Stomach (tissue), 4 donors: ENCODE measurements at regions not wholly inside any gene's neighbourhood (a gene's known extent, or its start where the extent isn't known, plus 50 kb on each side); places are given as distances from the start of the nearest gene placed in this dataset.

Experiments used
- POLR2A ChIP-seq, 4 donors: fragments of 450-650 bp; IDR thresholded peaks; one replicate each; pipeline ENCODE4 v1.6.1; 2016; ENCODE audit warnings: antibody characterized with exemption in 4 of 4, control low read depth in 2 of 4, mild to moderate bottlenecking in 1 of 4, moderate library complexity in 1 of 4
- POLR2AphosphoS5 ChIP-seq, 3 donors: sonication (generic); formaldehyde crosslinking; IDR thresholded peaks; one replicate each; pipeline ENCODE4 v1.6.1; 2016; ENCODE audit warnings: antibody characterized with exemption in 3 of 3
- TF ChIP-seq, protein P1 (sequence below), 7 experiments: fragments of 450-650 bp in 4 of 7; fragments of 200-600 bp in 3 of 7; sonication (generic) in 3 of 7; IDR thresholded peaks; one replicate each; pipeline ENCODE4 v1.5.1; 2016 to 2019; ENCODE audit warnings: antibody characterized with exemption in 7 of 7, control low read depth in 2 of 7, mild to moderate bottlenecking in 1 of 7

DNA sequence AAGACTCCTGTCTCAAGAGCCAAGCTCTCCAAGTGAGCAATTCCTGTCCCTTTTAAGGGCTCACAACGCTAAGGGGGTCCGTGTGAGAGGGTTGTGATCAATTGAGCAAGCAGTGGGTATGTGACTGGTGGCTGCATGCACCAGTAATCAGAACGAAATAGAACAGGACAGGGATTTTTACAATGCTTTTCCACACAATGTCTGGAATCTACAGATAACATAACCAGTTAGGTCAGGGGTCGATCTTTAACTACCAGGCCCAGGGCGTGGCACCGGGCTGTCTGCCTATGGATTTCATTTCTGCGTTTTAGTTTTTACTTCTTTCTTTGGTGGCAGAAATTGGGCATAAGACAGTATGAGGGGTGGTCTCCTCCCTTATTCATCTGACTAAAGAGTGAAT is 54.9 kb upstream of the SP4 start:
- no peak for TF ChIP-seq POLR2A (IDR thresholded peaks at IDR 0.05)
- TF ChIP-seq, protein P1, sequence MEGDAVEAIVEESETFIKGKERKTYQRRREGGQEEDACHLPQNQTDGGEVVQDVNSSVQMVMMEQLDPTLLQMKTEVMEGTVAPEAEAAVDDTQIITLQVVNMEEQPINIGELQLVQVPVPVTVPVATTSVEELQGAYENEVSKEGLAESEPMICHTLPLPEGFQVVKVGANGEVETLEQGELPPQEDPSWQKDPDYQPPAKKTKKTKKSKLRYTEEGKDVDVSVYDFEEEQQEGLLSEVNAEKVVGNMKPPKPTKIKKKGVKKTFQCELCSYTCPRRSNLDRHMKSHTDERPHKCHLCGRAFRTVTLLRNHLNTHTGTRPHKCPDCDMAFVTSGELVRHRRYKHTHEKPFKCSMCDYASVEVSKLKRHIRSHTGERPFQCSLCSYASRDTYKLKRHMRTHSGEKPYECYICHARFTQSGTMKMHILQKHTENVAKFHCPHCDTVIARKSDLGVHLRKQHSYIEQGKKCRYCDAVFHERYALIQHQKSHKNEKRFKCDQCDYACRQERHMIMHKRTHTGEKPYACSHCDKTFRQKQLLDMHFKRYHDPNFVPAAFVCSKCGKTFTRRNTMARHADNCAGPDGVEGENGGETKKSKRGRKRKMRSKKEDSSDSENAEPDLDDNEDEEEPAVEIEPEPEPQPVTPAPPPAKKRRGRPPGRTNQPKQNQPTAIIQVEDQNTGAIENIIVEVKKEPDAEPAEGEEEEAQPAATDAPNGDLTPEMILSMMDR (IDR thresholded peaks at IDR 0.05): no peak
- no peak for TF ChIP-seq POLR2AphosphoS5 (IDR thresholded peaks at IDR 0.05)
